K562 (cell line): ENCODE measurements at regions not wholly inside any gene's neighbourhood (a gene's known extent, or its start where the extent isn't known, plus 50 kb on each side); places are given as distances from the start of the nearest gene placed in this dataset.

ENCODE experiments used
- ATAC-seq: fragments of 200-7000 bp; cut with Tn5 transposase; 3 replicates; pipeline ENCODE4 v1.9.1; 2020; ENCODE audit warnings: moderate library complexity
- BruUV-seq: library from RNA; stranded (reverse); fragments of 400-500 nt; replicated peaks from 2 replicates; lab custom pipeline; 2021; lab: Mats Ljungman, UMichigan
- CTCF ChIA-PET: fragments of 300-600 bp; formaldehyde crosslinking; extraction: SDS; loops from one replicate; lab custom pipeline; 2021; ENCODE audit warnings: low intra/inter-chr PET ratio; lab: Yijun Ruan, JAX
- POLR2A ChIA-PET: fragments of 300-600, 350-650 bp; sonication (Branson Sonifier 250); formaldehyde crosslinking; extraction: SDS; loops from one replicate; lab custom pipeline; 2021; ENCODE audit warnings: antibody characterized with exemption, inconsistent platforms; lab: Yijun Ruan, JAX
- DNase-seq, 4 experiments: peaks; one replicate each; pipeline versions ENCODE4 v3.0.0 to v3.0.0-alpha.2; 2011 to 2018; ENCODE audit warnings: low spot score in 3 of 4, mixed read lengths in 3 of 4; ENCODE audit errors: extremely low read depth in 1 of 4
- FAIRE-seq: peaks from 2 replicates; lab custom pipeline; 2011; peaks lifted over from hg19 to GRCh38; lab: Jason Lieb, UNC
- H2AFZ ChIP-seq: 2 replicates; pipeline ENCODE4 v1.6.0; 2011; ENCODE audit warnings: low read depth, low read length, control low read depth, inconsistent platforms
- H3K27ac ChIP-seq: fragments of 200-600 bp; 3 replicates; pipeline ENCODE4 v1.8.0; 2011; ENCODE audit warnings: low read depth, mild to moderate bottlenecking, control low read depth, inconsistent platforms, low read length, moderate library complexity, mixed read lengths; ENCODE audit errors: extremely low read depth
- H3K27me3 ChIP-seq, 2 experiments: fragments of 300-600 bp in 1 of 2; 2 replicates in 1 of 2; 3 replicates in 1 of 2; pipeline versions ENCODE4 v1.6.0 to v1.8.0; 2011; ENCODE audit warnings: inconsistent platforms in 2 of 2, low read length in 2 of 2, mild to moderate bottlenecking in 1 of 2, mixed read lengths in 1 of 2, moderate library complexity in 1 of 2; ENCODE audit not compliant: control insufficient read depth in 2 of 2, insufficient read depth in 2 of 2
- H3K36me3 ChIP-seq: fragments of 300-600 bp; 3 replicates; pipeline ENCODE4 v1.8.0; 2011; ENCODE audit warnings: mild to moderate bottlenecking, low read length, inconsistent platforms; ENCODE audit not compliant: control insufficient read depth, insufficient read depth
- H3K4me1 ChIP-seq, 2 experiments: fragments of 200-600 bp in 1 of 2; replicated peaks in 1 of 2; 2 replicates in 1 of 2; 3 replicates in 1 of 2; pipeline versions ENCODE4 v1.5.1 to v1.8.0; 2011; ENCODE audit warnings: inconsistent platforms in 2 of 2, low read length in 2 of 2, mild to moderate bottlenecking in 1 of 2, mixed read lengths in 1 of 2, moderate library complexity in 1 of 2; ENCODE audit not compliant: control insufficient read depth in 2 of 2, insufficient read depth in 2 of 2
- H3K4me2 ChIP-seq: 2 replicates; pipeline ENCODE4 v1.6.1; 2011; ENCODE audit warnings: low read length, control low read depth, inconsistent platforms, mixed read lengths; ENCODE audit not compliant: insufficient read depth
- H3K4me3 ChIP-seq: fragments of 200-600 bp; sonication (generic), shearing (Covaris generic); 2 replicates; pipeline ENCODE4 v1.5.1; 2016; ENCODE audit warnings: control low read depth, inconsistent platforms
- H3K79me2 ChIP-seq: fragments of 200-600 bp; 3 replicates; pipeline ENCODE4 v1.8.0; 2011; ENCODE audit warnings: low read length, inconsistent platforms; ENCODE audit not compliant: control insufficient read depth, insufficient read depth
- H3K9ac ChIP-seq, 2 experiments: 2 replicates each; pipeline versions ENCODE4 v1.6.0 to v1.6.1; 2011; ENCODE audit warnings: low read depth in 2 of 2, low read length in 2 of 2, control low read depth in 1 of 2, inconsistent platforms in 1 of 2, mild to moderate bottlenecking in 1 of 2, mixed read lengths in 1 of 2; ENCODE audit not compliant: insufficient read depth in 1 of 2
- H3K9me1 ChIP-seq: one replicate; pipeline ENCODE4 v1.6.0; 2011; ENCODE audit warnings: inconsistent platforms, mild to moderate bottlenecking, low read length, moderate library complexity; ENCODE audit not compliant: control insufficient read depth, insufficient read depth
- H3K9me3 ChIP-seq: replicated peaks from 2 replicates; pipeline ENCODE4 v1.5.1; 2011; ENCODE audit warnings: low read depth, low read length, inconsistent platforms; ENCODE audit not compliant: control insufficient read depth, insufficient read depth
- H4K20me1 ChIP-seq: replicated peaks from 2 replicates; pipeline ENCODE4 v1.6.1; 2011; ENCODE audit warnings: low read length, inconsistent platforms, mixed read lengths; ENCODE audit not compliant: control insufficient read depth, insufficient read depth
- ARNT ChIP-seq, 2 experiments: fragments of 450-650 bp; IDR thresholded peaks; 2 replicates each; pipeline ENCODE4 v1.6.1; 2016; ENCODE audit warnings: mild to moderate bottlenecking in 1 of 2
- CHAMP1 ChIP-seq: fragments of 450-650 bp; IDR thresholded peaks from 2 replicates; pipeline ENCODE4 v1.6.1; 2016; ENCODE audit warnings: mild to moderate bottlenecking
- FIP1L1 ChIP-seq: fragments of 200-400 bp; formaldehyde crosslinking; IDR thresholded peaks from 2 replicates; pipeline ENCODE4 v1.6.1; 2018; ENCODE audit warnings: mild to moderate bottlenecking, low read depth, low read length; ENCODE audit not compliant: poor library complexity, severe bottlenecking
- GABPB1 ChIP-seq: sonication (generic); formaldehyde crosslinking; IDR thresholded peaks from 2 replicates; pipeline ENCODE4 v1.8.0; 2022; ENCODE audit warnings: mild to moderate bottlenecking, missing genetic modification reagents
- KHSRP ChIP-seq: fragments of 450-650 bp; IDR thresholded peaks from 2 replicates; pipeline ENCODE4 v1.6.1; 2017
- MBD1 ChIP-seq: fragments of 250-450 bp; sonication (Bioruptor Pico); IDR thresholded peaks from 2 replicates; pipeline ENCODE4 v1.8.0; 2022; ENCODE audit warnings: inconsistent platforms
- NR2C1 ChIP-seq, 2 experiments: fragments of 450-650 bp; IDR thresholded peaks; 2 replicates each; pipeline ENCODE4 v1.6.1; 2017; ENCODE audit warnings: mild to moderate bottlenecking in 2 of 2, antibody characterized with exemption in 1 of 2, inconsistent platforms in 1 of 2, missing compliant biosample characterization in 1 of 2, missing genetic modification characterization in 1 of 2
- SMARCB1 ChIP-seq: IDR thresholded peaks from 2 replicates; pipeline ENCODE4 v1.6.1; 2011; ENCODE audit warnings: improper control_type of control experiment, low read depth; ENCODE audit not compliant: insufficient read length
- STAT5B ChIP-seq: fragments of 250-450 bp; sonication (Bioruptor Pico); IDR thresholded peaks from 2 replicates; pipeline ENCODE4 v1.8.0; 2021; ENCODE audit warnings: mild to moderate bottlenecking, inconsistent platforms
- ZBTB17 ChIP-seq: fragments of 450-650 bp; formaldehyde crosslinking; IDR thresholded peaks from 2 replicates; pipeline ENCODE4 v1.4.0; 2020; ENCODE audit warnings: mild to moderate bottlenecking
- ZBTB49 ChIP-seq: sonication (generic); formaldehyde crosslinking; IDR thresholded peaks from 2 replicates; pipeline ENCODE4 v1.8.0; 2022; ENCODE audit warnings: missing genetic modification reagents, mild to moderate bottlenecking, borderline replicate concordance
- ZNF174 ChIP-seq: fragments of 250-450 bp; sonication (Bioruptor Pico); IDR thresholded peaks from 2 replicates; pipeline ENCODE4 v1.4.0; 2020; ENCODE audit warnings: mild to moderate bottlenecking
- ZNF311 ChIP-seq: fragments of 250-450 bp; sonication (Bioruptor Pico); IDR thresholded peaks from 2 replicates; pipeline ENCODE4 v1.4.0; 2020; ENCODE audit warnings: mild to moderate bottlenecking, moderate library complexity
- WGBS: fragments of 100-300 bp; shearing (Covaris generic); methylation state at CpG from one replicate; pipeline ENCODE4 v1.1.6; 2016; ENCODE audit warnings: low coverage, mixed read lengths; ENCODE audit not compliant: insufficient coverage; ENCODE audit errors: missing lambda C conversion rate; 5-methylcytosine and 5-hydroxymethylcytosine counted together
- in situ Hi-C: fragments of 300-500 bp; cut with MboI; formaldehyde crosslinking; loops from 4 replicates; pipeline ENCODE4 v1.15.0; 2018; ENCODE audit warnings: inconsistent platforms, mixed read lengths
- intact Hi-C: fragments of 100-400 bp; cut with micrococcal nuclease; formaldehyde crosslinking; loops from 2 replicates; pipeline ENCODE4 v1.14.2; 2022

GRCh38 chr20:17819395-17820093 lies 119.8 kb downstream of the BANF2 start:
- in situ Hi-C loops, result no loop called here
- no peaks in the 10 kb centered on the region for H3K36me3 ChIP-seq
- ATAC-seq (no peak), FAIRE-seq (no peak), DNase-seq (no peak)
- H3K27me3 ChIP-seq, result peaks cover 0 to 21% of the 10 kb centered on the region in 2 experiments; a peak in 2 of 5 replicates
- BruUV-seq, result no TSS peak
- ChIA-PET POLR2A (no interaction called here), CTCF (no interaction called here)
- TF ChIP-seq SMARCB1, result no peak
- no peak for TF ChIP-seq MBD1 (CRISPR knock-in tag)
- TF ChIP-seq NR2C1 (IDR thresholded peaks at IDR 0.05), result no peak
- no peak for TF ChIP-seq NR2C1 (tag; IDR thresholded peaks at IDR 0.05)
- TF ChIP-seq ZNF174 (CRISPR knock-in tag), result no peak
- TF ChIP-seq ZNF311 (CRISPR knock-in tag), result no peak
- no peak for TF ChIP-seq ARNT (IDR thresholded peaks at IDR 0.05)
- TF ChIP-seq ZBTB49, result no peak
- no peak for TF ChIP-seq CHAMP1
- no peak for TF ChIP-seq GABPB1 (CRISPR knock-in tag)
- TF ChIP-seq KHSRP, result no peak
- TF ChIP-seq ZBTB17 (CRISPR knock-in tag), result no peak
- no peak for TF ChIP-seq FIP1L1
- no peak for TF ChIP-seq STAT5B
- H3K4me2 ChIP-seq, result no peak overlapping the region
- H3K79me2 ChIP-seq, result no peaks in the 10 kb centered on the region
- H2AFZ ChIP-seq, result no peak overlapping the region
- no peaks in the 10 kb centered on the region for H3K9me3 ChIP-seq
- no peaks in the 10 kb centered on the region for H3K9me1 ChIP-seq
- WGBS, result 0% methylated on average over 2 of the region's 2 CpGs
- H3K27ac ChIP-seq, result no peak overlapping the region
- H4K20me1 ChIP-seq, result no peaks in the 10 kb centered on the region
- H3K9ac ChIP-seq, result no peak overlapping the region
- intact Hi-C loops, result no loop called here
- H3K4me1 ChIP-seq, result no peaks in the 10 kb centered on the region
- no peak overlapping the region for H3K4me3 ChIP-seq
